SK-N-SH (cell line): ENCODE measurements at regions not wholly inside any gene's neighbourhood (a gene's known extent, or its start where the extent isn't known, plus 50 kb on each side); places are given as distances from the start of the nearest gene placed in this dataset.

Experiments used
- JUND ChIP-seq: IDR thresholded peaks from 2 replicates; pipeline ENCODE4 v1.4.0; 2012
- MXI1 ChIP-seq: IDR thresholded peaks from 2 replicates; pipeline ENCODE4 v1.6.1; 2012; ENCODE audit warnings: mild to moderate bottlenecking, low read depth, low read length, improper control_type of control experiment
- NFIC ChIP-seq: IDR thresholded peaks from 2 replicates; pipeline ENCODE4 v1.4.0; 2012; ENCODE audit warnings: borderline replicate concordance
- POLR2AphosphoS5 ChIP-seq: IDR thresholded peaks from 2 replicates; pipeline ENCODE4 v1.6.1; 2012; ENCODE audit warnings: low read depth, low read length
- RAD21 ChIP-seq: IDR thresholded peaks from 2 replicates; pipeline ENCODE4 v1.6.1; 2012; ENCODE audit warnings: mild to moderate bottlenecking, low read length
- RFX5 ChIP-seq: IDR thresholded peaks from 2 replicates; pipeline ENCODE4 v1.6.1; 2012; ENCODE audit warnings: mild to moderate bottlenecking, improper control_type of control experiment, low read length
- SIN3A ChIP-seq: IDR thresholded peaks from 2 replicates; pipeline ENCODE4 v1.6.1; 2012; ENCODE audit warnings: low read depth, mild to moderate bottlenecking, low read length, moderate library complexity, borderline replicate concordance
- SMC3 ChIP-seq: IDR thresholded peaks from 2 replicates; pipeline ENCODE4 v1.6.1; 2012; ENCODE audit warnings: low read depth, low read length, improper control_type of control experiment
- TF ChIP-seq, protein P1 (sequence below): IDR thresholded peaks from 2 replicates; pipeline ENCODE4; 2012
- TF ChIP-seq, protein P2 (sequence below): fragments of 200-600 bp; sonication (generic); IDR thresholded peaks from 2 replicates; pipeline ENCODE4 v1.6.1; 2017; ENCODE audit warnings: antibody characterized with exemption, mild to moderate bottlenecking, moderate library complexity
- TF ChIP-seq, protein P3 (sequence below): IDR thresholded peaks from 2 replicates; pipeline ENCODE4 v1.4.0; 2012; ENCODE audit warnings: low read depth

GRCh38 chr4:163070023-163070422 lies 96.7 kb downstream of the NAF1 start:
- TF ChIP-seq, protein P1, sequence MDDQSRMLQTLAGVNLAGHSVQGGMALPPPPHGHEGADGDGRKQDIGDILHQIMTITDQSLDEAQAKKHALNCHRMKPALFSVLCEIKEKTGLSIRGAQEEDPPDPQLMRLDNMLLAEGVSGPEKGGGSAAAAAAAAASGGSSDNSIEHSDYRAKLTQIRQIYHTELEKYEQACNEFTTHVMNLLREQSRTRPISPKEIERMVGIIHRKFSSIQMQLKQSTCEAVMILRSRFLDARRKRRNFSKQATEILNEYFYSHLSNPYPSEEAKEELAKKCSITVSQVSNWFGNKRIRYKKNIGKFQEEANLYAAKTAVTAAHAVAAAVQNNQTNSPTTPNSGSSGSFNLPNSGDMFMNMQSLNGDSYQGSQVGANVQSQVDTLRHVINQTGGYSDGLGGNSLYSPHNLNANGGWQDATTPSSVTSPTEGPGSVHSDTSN: no peak
- TF ChIP-seq NFIC (no peak), SMC3 (no peak), SIN3A (no peak), POLR2AphosphoS5 (no peak), JUND (no peak), MXI1 (no peak), RFX5 (no peak), RAD21 (no peak)
- TF ChIP-seq, protein P2, sequence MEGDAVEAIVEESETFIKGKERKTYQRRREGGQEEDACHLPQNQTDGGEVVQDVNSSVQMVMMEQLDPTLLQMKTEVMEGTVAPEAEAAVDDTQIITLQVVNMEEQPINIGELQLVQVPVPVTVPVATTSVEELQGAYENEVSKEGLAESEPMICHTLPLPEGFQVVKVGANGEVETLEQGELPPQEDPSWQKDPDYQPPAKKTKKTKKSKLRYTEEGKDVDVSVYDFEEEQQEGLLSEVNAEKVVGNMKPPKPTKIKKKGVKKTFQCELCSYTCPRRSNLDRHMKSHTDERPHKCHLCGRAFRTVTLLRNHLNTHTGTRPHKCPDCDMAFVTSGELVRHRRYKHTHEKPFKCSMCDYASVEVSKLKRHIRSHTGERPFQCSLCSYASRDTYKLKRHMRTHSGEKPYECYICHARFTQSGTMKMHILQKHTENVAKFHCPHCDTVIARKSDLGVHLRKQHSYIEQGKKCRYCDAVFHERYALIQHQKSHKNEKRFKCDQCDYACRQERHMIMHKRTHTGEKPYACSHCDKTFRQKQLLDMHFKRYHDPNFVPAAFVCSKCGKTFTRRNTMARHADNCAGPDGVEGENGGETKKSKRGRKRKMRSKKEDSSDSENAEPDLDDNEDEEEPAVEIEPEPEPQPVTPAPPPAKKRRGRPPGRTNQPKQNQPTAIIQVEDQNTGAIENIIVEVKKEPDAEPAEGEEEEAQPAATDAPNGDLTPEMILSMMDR: no peak
- TF ChIP-seq, protein P3, sequence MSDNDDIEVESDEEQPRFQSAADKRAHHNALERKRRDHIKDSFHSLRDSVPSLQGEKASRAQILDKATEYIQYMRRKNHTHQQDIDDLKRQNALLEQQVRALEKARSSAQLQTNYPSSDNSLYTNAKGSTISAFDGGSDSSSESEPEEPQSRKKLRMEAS: no peak
